ENCODE measurements at regions not wholly inside any gene's neighbourhood (a gene's known extent, or its start where the extent isn't known, plus 50 kb on each side); places are given as distances from the start of the nearest gene placed in this dataset.
"Not testable (repeated sequence)": the region's sequence is repeated elsewhere in the genome, so short reads cannot be mapped to it uniquely, and the experiment has no call there.

DNA sequence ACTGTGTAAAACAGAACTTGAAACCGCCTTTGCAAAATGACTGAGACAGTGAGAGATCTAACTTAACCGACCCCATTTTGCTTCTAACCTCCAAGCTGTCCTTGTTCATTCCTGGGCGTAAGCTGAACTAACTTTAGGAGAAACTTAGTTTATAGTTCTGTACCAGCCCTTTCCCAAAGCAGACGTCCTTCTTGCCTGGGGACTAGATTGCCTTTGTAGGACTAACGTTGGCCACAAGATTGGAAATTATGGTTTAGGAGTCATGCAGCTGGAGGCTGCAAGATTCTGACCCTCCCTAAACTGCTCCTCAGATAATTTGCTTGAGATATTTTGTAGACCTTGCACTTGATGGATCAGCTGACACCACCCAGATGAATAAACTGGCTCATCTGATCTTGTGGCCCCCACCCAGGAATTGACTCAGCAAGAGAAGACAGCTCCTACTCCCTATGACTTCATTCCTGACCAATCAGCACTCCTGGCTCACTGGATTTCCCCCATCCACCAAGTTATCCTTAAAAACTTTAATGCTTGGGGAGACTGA is 219.9 kb upstream of the PROK2 start:
- no peak for FAIRE-seq

DNA sequence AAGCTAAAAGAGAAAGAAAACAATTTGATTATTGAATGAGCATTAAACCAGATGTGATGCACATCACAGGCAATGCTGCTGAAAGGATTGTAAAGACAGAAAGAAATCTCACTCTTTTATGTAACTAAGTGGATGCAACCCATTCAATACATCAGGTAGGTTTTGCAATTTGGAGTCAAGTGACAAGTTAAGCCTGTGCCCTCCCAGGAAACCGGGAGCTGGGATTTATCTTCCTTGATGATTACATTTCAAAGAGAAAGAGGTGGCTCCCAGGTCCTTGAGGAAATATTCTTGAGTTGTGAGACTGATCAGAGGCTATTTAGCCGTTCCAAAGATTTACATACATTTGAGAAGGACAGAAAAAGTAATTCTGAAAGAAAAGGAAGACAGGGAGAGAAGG is 219.0 kb upstream of the PROK2 start:
- DNase-seq (ENCODE audit: insufficient read length, low spot score) (no peak), FAIRE-seq (no peak)

More for the DNA sequence above, 219.9 kb upstream of the PROK2 start:
- DNase-seq (ENCODE audit: insufficient read length, low spot score): no peak

DNA sequence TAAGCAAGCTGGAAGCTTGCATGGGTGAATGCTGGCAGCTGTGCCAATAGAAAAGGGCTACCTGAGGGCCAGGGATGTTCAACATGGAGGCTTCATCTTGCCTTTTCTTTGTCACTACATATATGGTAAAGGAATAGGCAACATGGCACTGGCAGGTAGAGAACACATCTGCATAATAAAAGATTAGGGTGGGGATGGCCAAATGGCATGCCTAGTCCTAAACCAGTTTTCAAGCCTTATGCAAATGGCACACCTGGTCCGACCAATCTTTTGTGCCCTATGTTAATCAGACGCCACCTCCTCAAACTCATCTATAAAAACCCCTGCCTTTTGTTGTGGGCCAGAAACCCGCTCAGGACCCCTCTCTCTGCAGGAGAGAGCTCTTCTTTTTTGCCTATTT is 216.8 kb upstream of the PROK2 start:
- FAIRE-seq (no peak), DNase-seq (ENCODE audit: insufficient read length, low spot score) (no peak)

DNA sequence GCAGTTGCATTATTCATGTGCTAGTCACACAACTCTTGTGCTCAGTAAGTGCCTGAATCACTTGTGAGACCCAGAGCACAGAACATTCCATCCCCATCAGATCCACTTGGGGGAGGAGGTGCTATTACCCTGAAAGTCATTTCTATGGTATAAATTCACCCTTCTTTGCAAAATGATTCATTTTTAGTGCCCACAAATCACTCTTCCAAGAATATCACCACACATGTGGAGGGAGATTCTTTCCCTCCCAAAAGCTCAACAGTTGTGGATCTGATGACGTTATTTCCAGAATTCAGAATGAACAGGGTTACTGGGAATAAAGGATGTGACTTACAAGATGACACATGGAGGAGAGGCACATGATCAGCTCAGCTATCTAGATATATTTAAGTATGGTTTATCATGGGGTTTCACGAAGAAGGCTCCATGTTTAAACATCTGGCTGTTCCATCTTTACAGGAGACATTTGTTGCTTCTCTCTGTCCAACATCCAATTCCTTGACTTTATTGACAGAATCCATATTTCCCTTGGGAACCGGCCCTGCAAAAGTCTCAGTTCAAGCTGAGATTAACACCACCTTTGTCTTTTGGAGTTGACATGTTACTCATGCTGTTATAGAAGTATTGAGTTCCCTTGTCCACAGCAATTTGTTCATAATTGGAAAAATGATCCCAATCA is 214.2 kb upstream of the PROK2 start:
- DNase-seq (ENCODE audit: insufficient read length, low spot score): peak; percentile 39
- peak; percentile 72 for FAIRE-seq

DNA sequence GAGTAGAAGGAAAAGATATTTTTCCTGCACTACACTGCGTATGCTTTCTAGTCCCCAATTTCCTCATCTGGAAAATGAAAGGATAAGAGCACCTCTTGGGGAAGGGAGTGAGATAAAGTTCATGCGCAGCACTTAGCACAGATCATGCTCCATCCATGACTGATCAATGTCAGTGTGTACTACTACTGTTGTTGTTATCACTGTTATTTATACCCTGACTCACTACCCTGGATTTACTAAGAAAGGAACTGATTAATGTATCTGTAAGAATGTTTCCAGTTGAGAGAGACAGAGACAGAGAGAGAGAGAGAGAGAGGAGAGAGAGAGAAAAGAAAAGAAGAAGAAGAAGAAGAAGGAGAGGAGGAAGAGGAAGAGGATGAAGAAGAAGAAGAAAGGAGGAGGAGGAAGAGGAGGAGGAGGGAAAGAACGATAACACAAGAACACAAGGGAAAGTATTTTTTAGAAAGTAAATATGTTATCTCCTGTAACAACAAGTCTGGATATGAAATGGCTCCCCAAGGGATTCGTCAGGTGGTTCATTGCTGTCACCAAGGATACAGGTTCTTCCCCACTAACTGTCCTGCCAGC is 212.2 kb upstream of the PROK2 start:
- no peak for FAIRE-seq
- DNase-seq (ENCODE audit: insufficient read length, low spot score): no peak

DNA sequence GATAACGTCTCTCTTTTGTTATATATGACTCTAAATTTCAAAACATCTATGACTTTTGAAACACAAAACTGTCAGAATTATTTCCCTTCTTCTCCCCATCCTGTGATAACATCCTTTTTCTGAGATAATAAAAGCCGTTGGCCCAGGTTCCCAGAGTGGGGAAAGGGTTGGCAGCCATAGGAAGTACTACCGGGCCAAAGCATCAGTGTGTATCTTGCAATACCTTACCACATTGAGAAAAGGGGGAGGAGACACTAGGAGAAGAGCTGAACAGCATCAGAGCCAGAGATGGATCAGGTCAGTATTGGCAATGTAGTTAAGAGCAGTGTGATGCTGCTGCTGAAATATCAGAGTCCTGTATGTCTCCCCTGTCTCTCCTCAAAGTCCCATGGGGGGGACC is 210.0 kb upstream of the PROK2 start:
- FAIRE-seq (no peak), DNase-seq (ENCODE audit: insufficient read length, low spot score) (no peak)

DNA sequence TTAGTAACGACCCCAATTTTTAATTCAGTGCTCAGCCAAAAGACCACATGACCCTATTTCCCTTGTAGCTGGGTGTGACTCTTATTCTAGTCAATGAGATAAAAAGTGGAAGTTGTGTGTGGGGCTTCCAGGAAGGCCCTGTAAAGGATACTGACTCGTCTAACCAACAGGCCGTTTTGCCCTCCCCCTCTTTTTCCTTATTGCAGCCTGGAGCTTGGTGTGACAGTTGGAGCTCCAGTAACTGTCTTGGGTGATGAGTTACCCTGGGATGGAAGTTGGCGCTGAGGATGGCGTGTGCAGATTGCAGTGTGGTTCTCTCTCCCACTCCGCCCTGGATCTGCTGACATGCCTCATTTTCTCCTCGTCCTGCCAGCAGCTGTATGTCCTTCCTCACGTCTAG is 209.3 kb upstream of the PROK2 start:
- FAIRE-seq: no peak
- no peak for DNase-seq (ENCODE audit: insufficient read length, low spot score)

DNA sequence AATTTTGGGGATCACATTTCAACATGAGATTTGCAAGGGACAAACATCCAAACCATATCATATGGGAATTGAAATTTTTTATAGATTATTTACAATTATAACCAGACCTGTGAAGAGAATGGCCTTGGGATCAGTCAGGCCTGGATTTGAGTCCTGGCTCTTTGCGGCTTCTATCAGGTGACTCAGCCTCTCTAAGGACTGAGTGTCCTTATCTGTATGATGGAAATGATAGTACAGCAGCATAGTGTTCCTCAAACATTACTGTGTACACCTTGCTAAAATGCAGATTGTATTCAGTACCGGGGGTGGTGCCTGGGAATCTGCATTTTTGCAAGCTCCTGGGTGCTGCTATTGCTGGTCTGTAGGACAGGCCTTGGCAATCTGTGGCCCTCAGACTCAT is 206.7 kb upstream of the PROK2 start:
- FAIRE-seq (no peak), DNase-seq (ENCODE audit: insufficient read length, low spot score) (no peak)

DNA sequence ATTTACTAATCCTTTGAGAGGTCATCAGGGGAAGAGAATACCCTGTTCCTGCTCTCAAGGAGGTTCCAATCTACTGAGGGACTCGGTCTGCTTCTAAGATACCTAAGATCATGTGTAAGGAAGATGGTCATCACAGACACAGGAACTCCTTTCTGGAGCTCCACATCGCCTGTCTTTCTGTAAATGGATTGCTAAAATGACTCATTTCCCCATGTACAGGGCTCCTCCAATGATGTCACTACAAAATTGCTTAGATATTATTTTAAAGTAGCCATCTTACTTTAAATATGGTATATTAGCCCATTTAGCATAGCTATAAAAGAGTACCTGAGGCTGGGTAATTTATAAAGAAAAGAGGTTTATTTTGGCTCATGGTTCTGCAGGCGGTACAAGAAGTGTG is 206.1 kb upstream of the PROK2 start:
- DNase-seq (ENCODE audit: insufficient read length, low spot score) (no peak), FAIRE-seq (no peak)

DNA sequence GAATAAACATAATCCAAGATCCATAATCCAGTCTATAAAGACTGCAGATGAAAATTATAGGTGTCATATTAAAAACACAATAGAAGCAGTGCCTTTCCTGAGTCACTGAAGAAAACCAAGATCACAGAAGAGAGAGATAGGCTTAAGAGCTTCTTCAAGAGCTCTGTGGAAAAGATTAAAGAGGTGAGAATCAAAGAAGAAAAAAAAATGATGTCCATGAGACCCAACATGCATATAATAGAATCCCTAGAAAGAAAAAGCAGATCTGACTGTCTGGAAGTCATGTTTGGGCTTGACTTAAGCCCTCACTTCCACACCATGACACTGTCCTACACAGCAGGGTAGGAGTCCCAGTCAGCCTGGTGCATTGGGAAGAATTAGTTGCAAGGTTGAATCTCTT is 205.6 kb upstream of the PROK2 start:
- no peak for FAIRE-seq
- no peak for DNase-seq (ENCODE audit: insufficient read length, low spot score)

DNA sequence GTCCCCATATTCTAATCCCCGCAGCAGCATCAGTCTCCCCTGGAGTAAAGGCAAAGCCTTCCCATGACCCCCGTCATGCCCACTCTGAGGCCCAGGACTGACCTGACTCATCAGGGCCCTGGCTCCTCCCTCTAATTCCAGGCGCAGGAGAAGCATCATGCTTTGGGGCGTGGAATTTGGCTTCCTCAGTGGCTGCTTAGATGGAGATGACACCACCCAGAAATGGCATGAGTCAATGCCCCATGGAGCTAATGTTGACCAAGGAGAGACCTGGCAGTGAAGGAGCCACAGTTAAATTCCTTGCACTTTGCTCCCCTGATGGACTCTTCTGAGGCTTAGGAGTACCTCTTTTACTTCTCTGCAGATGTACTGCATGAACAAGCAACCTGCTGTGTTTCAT is 204.2 kb upstream of the PROK2 start:
- FAIRE-seq (no peak), DNase-seq (ENCODE audit: insufficient read length, low spot score) (no peak)

DNA sequence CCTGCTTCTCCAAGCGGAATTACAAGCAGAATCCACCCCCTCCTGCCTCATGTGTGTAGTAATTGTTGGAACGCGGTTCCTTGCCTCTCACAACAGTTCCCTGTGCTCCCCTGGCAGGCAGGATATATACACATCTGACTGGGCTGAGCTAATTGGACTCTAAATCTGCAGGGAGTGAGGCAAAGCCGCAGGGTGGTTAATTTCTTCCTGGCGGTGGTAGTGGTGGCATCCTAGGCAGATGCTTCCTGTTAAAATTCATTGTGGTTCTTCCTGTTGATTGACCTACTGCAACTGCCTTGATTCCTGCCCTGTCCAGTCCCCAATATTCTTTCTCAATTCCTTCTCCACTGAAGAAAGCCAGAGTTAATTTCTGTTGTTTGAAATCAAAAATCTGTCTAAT is 202.9 kb upstream of the PROK2 start:
- DNase-seq (ENCODE audit: insufficient read length, low spot score) (no peak), FAIRE-seq (no peak)

DNA sequence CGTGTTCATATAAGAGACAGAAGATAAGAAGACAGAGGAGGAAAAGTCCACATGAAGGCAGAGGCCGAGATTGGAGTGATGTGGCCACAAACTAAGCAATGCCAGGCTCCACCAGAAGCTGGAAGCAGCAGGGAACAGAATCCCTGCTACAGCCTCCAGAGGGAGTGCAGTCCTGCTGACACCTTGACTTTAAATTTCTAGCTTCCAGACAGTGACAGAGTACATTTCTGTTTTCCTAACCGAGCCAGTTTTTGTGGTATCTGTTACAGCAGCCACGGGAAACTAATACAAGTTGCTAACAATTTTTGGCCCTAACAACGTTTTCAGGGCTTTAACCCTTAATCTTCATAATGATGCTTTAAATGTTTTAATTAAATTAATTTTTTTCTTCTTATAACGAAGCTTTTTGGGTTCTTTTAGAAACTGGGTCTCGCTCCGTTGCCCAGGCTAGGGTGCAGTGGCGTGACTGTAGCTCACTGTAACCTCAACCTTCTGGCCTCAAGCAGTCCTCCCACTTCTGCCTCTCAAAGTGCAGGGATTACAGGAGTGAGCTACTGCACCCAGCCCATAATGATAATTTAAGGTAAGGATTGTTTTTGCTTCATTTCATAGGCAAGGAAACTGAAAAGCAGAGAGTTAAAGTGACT is 202.3 kb upstream of the PROK2 start:
- DNase-seq (ENCODE audit: insufficient read length, low spot score) (no peak), FAIRE-seq (no peak)

DNA sequence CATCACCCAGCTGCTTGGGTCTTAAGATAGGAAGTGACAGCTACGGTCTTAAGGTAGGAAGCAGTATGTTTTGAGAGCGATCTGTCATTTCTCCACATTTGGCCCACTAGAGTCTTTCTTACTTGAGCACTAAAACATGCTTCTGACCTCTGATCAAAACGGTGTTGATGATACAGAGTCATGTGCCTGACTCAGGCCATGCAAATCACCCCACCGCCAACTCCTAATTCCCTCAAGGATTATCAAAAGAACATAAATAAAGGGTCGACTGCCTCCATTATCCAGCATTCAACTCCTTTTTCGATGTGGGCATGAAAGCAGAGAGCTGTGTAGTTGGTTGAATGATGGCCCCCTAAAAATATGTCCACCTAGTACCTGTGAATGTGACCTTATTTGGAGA is 201.7 kb upstream of the PROK2 start:
- DNase-seq (ENCODE audit: insufficient read length, low spot score) (no peak), FAIRE-seq (no peak)

DNA sequence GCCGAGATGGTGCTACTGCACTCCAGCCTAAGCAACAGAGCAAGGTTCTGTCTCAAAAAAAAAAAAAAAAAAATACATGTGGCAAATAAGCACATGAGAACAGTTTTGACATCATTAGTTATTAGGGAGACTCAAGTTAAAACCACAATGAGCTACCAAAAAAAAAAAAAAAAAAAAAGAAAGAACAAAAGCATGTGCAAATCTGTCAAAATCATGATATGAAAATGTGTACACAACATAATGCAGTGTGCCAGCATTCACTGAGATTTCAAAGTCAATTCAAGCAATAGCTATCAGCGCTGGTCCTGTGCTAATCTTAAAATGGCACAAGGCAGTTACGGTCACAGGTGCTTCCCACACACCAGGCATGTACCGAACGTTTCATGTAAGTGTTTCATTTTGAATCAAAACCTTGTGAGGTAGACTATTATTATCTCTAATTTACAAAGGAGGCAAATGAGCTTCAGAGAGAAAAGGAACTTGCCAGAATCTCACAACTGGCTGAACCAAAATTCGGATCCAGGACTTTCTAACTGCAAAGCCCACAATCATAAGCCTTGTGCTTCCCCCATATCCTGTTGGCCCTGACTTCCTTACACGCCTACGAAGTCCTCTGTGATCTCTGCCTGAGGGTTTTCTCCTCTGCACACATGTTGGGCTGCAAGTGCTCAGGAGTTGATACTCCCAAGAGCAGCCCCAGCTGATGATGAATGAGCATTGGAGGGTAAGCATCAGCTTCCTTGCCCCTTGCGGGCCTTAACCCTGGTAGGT is 200.1 kb upstream of the PROK2 start:
- DNase-seq (ENCODE audit: insufficient read length, low spot score): no peak
- FAIRE-seq: no peak

DNA sequence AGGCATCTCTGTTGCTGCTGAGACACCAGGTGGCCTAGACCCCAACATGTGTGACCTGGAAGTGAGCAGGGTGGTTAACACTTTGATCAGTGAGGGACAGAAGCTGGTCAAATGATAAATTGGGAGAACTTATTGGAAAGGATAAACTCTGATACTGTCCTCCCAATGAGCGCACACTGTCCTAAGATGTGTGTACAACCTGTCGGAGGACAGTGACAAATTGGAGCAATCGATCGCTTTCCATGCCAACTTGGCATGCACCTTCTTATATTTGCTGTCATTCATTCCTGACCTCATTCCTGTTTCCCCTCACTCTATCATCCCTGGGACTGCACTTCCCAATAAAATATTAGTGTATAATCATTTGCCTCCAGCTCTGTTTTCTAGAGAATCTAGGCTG is 198.7 kb upstream of the PROK2 start:
- FAIRE-seq (no peak), DNase-seq (ENCODE audit: insufficient read length, low spot score) (no peak)

DNA sequence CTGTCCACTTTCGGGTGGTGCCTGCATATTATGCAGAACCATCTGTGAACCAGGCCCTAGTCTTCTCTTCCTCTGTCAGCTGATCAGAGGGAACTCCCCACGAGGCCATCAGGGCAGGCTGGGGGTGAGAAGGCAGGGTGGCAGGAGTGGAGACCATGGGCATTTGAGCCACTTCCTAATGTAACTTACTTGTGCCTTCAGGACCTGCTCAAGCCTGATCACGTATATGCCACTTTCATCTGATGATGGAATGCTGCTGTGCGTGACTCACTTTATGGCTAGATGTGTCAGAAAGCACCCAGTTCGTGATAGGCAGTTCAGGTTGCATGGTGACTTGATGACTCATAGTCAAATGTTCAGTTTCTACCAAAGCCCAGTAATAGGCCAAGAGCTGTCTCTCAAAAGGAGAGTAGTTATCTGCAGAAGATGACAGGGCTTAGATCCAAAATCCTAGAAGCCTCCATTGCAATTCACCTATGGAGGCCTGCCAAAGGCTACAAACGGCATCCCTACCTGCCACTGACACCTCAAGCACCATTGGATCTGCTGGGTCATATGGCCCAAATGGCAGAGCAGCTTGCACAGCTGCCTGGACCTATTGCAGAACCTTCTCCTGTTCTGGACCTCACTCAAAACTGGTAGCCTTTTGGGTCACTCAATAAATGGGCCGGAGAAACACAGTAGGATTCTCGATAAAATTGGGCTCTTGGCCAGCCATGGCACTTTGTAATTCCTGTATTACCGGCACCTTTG is 197.7 kb upstream of the PROK2 start:
- DNase-seq (ENCODE audit: insufficient read length, low spot score): not testable (repeated sequence)

DNA sequence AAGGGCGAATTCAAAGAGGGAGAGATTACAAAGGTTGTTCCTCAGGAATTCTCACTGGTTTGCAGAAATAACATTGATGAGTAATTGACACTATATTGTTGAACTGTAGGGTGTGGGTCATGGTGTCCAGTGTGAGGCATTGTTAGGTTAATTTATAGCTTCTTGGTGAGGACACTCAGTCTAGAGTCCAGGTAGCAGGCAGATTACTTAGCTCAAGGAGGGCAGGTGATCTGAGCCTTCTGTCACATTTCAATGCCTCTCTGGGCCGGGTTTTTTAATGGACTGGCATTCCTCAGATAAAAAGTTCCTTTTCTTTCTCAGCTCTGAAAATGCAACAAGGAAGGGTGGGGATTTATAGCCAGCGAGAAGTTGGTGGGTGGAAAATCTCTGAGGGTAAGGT is 194.2 kb upstream of the PROK2 start:
- FAIRE-seq: no peak

More for the DNA sequence above, 197.7 kb upstream of the PROK2 start:
- peak; percentile 91 for FAIRE-seq

DNA sequence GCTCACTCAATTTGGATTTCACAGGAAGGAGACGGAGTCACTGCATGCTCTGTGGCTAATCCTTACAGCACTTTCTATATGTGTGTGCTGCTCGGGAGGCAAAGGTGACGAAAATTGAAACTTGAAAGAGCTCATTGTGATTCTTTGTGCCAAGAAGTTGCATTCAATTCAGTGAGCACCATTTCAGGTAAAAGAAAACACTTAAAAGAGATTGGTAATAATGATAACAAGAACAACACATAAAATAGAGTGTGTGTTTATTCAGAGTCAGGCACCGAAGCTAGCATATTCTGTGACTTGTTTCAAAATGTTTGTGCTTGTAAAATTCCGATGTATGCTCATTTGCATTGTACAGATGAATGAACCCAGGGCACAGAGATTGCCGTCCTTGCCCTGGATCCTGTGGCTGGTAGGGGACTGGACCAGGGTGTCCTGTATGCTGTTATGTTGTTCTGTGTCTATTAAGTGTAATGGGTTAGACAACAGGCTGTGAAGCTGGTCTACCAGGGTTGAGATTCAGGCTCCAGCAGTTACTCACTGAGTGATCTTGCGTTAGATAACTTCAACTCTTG is 193.3 kb upstream of the PROK2 start:
- no peak for FAIRE-seq
- DNase-seq (ENCODE audit: insufficient read length, low spot score): no peak

More for the DNA sequence above, 194.2 kb upstream of the PROK2 start:
- DNase-seq (ENCODE audit: insufficient read length, low spot score): no peak

DNA sequence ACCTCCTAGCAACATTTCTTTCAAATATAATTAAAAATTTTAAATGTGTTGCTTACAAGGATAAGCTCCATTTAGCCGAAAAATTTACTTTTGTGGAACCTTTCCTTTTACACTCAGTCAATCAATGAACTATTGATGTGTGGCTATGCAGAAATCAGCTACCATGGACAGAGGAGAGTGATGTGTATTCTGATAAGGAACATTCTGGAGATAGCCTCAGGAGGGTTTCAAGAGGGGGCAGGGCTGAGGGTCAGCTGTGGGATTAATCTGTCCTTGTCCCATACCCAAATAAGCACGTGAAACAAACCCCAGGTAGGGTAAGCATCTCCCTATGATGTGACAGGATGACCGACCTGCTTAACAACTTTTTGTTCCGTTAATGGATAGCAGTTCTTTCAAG is 192.6 kb upstream of the PROK2 start:
- no peak for FAIRE-seq
- DNase-seq (ENCODE audit: insufficient read length, low spot score): no peak

All from HTR-8/SVneo (cell line).